T-cell (primary cell): ENCODE measurements at regions not wholly inside any gene's neighbourhood (a gene's known extent, or its start where the extent isn't known, plus 50 kb on each side); places are given as distances from the start of the nearest gene placed in this dataset.

Experiments
- ATAC-seq, 4 experiments: fragments of 200-7000 bp in 3 of 4; fragments of 150-1000 bp in 1 of 4; cut with Tn5 transposase; replicated peaks in 1 of 4; 1 replicate in 3 of 4; 2 replicates in 1 of 4; pipeline ENCODE4 v1.10.0; 2021; ENCODE audit warnings: moderate library complexity in 3 of 4, mild to moderate bottlenecking in 2 of 4, moderate number of reproducible peaks in 1 of 4
- CTCF ChIA-PET, 2 donors: fragments of 300-600 bp; sonication (Branson Sonifier 250); formaldehyde crosslinking; loops; one replicate each; lab custom pipeline; 2022; ENCODE audit warnings: antibody characterized with exemption in 2 of 2; lab: Charles Lee
- POLR2A ChIA-PET, 2 donors: fragments of 300-600 bp; sonication (Branson Sonifier 250); formaldehyde crosslinking; loops; one replicate each; lab custom pipeline; 2022; ENCODE audit warnings: antibody characterized with exemption in 2 of 2; lab: Charles Lee
- DNase-seq, 35 experiments: peaks; one replicate each; pipeline versions ENCODE4 v3.0.0 to v3.0.0-alpha.2; 2013 to 2023
- H3K27ac ChIP-seq: one replicate; pipeline ENCODE4 v1.5.1; 2013; ENCODE audit warnings: low read length
- H3K27me3 ChIP-seq, 2 experiments: replicated peaks in 1 of 2; 1 replicate in 1 of 2; 2 replicates in 1 of 2; pipeline versions ENCODE4 v1.6.1 to v1.7.0; 2013; ENCODE audit warnings: low read length in 1 of 2, mixed read lengths in 1 of 2; ENCODE audit not compliant: control insufficient read depth in 2 of 2, insufficient read depth in 2 of 2; ENCODE audit errors: extremely low read depth in 1 of 2
- H3K36me3 ChIP-seq, 2 donors: 1 replicate in 1 of 2; 2 replicates in 1 of 2; pipeline versions ENCODE4 v1.6.1 to v1.7.0; 2013; ENCODE audit warnings: low read length in 1 of 2; ENCODE audit not compliant: control insufficient read depth in 2 of 2, insufficient read depth in 1 of 2; ENCODE audit errors: extremely low read depth in 1 of 2
- H3K4me1 ChIP-seq, 2 experiments: 1 replicate in 1 of 2; 2 replicates in 1 of 2; pipeline versions ENCODE4 v1.6.1 to v1.7.0; 2013; ENCODE audit warnings: low read length in 2 of 2, mixed read lengths in 1 of 2; ENCODE audit not compliant: insufficient read depth in 2 of 2, control insufficient read depth in 1 of 2; ENCODE audit errors: extremely low read depth in 1 of 2
- H3K4me3 ChIP-seq, 2 donors: 1 replicate in 1 of 2; 2 replicates in 1 of 2; pipeline versions ENCODE4 v1.5.1 to v1.7.0; 2013; ENCODE audit warnings: mild to moderate bottlenecking in 2 of 2, low read length in 1 of 2, moderate library complexity in 1 of 2; ENCODE audit not compliant: control insufficient read depth in 1 of 2; ENCODE audit errors: extremely low read depth in 1 of 2
- H3K9me3 ChIP-seq: 2 replicates; pipeline ENCODE4 v1.7.0; 2013
- H3K27ac Mint-ChIP-seq, 2 donors: one replicate each; pipeline ENCODE4 v1.8.0; 2020 to 2021; ENCODE audit warnings: mild to moderate bottlenecking in 2 of 2, mixed read lengths in 2 of 2
- H3K27me3 Mint-ChIP-seq, 2 donors: one replicate each; pipeline ENCODE4 v1.8.0; 2021 to 2022; ENCODE audit warnings: mixed read lengths in 2 of 2
- H3K36me3 Mint-ChIP-seq: one replicate; pipeline ENCODE4 v1.8.0; 2021; ENCODE audit warnings: mixed read lengths
- H3K4me1 Mint-ChIP-seq, 3 donors: one replicate each; pipeline ENCODE4 v1.8.0; 2020 to 2022; ENCODE audit warnings: mixed read lengths in 3 of 3, mild to moderate bottlenecking in 1 of 3
- H3K4me3 Mint-ChIP-seq, 3 donors: one replicate each; pipeline ENCODE4 v1.8.0; 2020 to 2022; ENCODE audit warnings: mild to moderate bottlenecking in 3 of 3, mixed read lengths in 3 of 3, moderate library complexity in 3 of 3
- H3K9me3 Mint-ChIP-seq, 3 donors: one replicate each; pipeline ENCODE4 v1.8.0; 2020 to 2022; ENCODE audit warnings: mixed read lengths in 3 of 3
- WGBS: methylation state at CpG from one replicate; pipeline ENCODE4 v1.1.5; 2013; ENCODE audit warnings: missing lambda C conversion rate; ENCODE audit not compliant: insufficient coverage; 5-methylcytosine and 5-hydroxymethylcytosine counted together

DNA sequence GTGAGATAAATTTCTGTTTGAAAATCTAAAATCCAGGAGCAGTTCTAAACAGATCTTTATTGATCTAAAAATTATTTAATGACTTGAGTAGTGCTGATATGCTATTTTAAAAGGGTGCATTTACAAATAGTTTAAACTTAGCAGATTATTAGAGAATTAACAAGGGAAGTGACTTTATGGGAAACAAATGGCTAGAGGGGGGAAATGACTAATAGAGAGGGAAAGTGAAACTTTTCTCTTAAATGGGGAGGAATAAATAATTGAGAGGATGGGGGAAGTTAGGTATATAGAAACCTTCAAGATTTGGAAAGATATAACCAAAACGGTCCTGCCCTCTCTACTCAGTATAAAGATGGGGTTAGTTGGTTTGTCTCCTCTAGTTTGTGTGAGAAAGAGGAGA is 90.1 kb upstream of the ARMC3 start:
- ChIA-PET CTCF (no interaction called here), POLR2A (no interaction called here)
- WGBS = no CpG with 5 or more reads among the region's 1 CpG
- H3K27me3 ChIP-seq = no peaks in the 10 kb centered on the region
- no peaks in the 10 kb centered on the region for H3K4me1 ChIP-seq
- no peak for DNase-seq
- no peaks in the 10 kb centered on the region for H3K36me3 Mint-ChIP-seq
- no peak for ATAC-seq
- peaks cover 0 to 4% of the 10 kb centered on the region in 2 donors for H3K27me3 Mint-ChIP-seq
- no peak overlapping the region for H3K27ac Mint-ChIP-seq
- H3K36me3 ChIP-seq = no peaks in the 10 kb centered on the region
- H3K27ac ChIP-seq = no peak overlapping the region
- H3K4me1 Mint-ChIP-seq = peaks cover 0 to 3% (median 1%) of the 10 kb centered on the region in 3 donors
- no peaks in the 10 kb centered on the region for H3K9me3 Mint-ChIP-seq
- no peaks in the 10 kb centered on the region for H3K9me3 ChIP-seq
- H3K4me3 ChIP-seq = no peak overlapping the region
- H3K4me3 Mint-ChIP-seq = no peak overlapping the region

DNA sequence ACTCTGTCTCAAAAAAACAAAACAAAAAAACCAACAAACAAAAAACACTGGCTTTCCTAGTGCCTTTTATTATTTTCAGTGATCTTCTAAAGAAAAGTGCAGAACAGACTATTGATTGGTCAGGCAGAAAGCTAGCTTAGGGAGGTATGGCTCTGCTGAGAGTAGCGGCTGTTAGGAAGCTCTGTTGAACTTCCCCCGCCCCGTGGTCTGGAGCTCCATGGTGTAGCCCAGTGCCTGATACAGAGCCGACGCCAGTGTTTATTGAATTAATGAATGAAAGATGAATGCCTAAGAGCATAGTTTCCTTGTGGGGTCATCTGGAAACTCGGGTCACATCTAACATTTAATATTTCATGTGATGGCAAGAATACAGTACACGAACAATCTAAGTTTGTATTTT is 90.5 kb upstream of the ARMC3 start:
- POLR2A ChIA-PET = interaction anchor here in 1 of 2 donors (0.5 kb wide), 1 partner anchor 20 kb away, joined by 5 read pairs; no protein-coding TSS in a partner anchor
- WGBS = 97% methylated on average over 3 of the region's 7 CpGs
- peaks cover 0 to 3% (median 1%) of the 10 kb centered on the region in 3 donors for H3K4me1 Mint-ChIP-seq

DNA sequence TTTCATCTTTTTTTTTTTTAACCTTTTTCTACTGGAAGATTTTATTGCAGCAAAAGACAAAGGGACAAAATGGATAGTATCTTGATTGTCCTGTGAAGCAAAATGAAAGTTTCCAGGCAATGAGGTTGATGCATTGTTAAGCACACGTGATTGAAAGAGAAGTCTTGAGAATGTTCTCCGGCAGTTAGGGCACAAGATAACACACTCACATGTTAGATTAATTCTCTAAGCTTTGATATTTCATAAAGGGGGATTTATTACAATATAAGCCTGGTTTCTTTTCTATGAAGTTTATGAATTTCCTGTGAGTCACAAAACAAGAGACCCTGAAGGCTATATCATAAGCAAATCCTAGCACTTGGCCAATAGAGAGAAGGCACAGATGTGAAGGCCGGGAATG is 93.4 kb upstream of the ARMC3 start:
- Histone ChIP-seq H3K9me3 (no peaks in the 10 kb centered on the region), H3K36me3 (no peaks in the 10 kb centered on the region), H3K4me1 (no peaks in the 10 kb centered on the region), H3K27me3 (no peaks in the 10 kb centered on the region), H3K27ac (no peak overlapping the region), H3K4me3 (no peak overlapping the region)
- no CpG with 5 or more reads among the region's 3 CpGs for WGBS
- ATAC-seq = no peak
- no peaks in the 10 kb centered on the region for H3K9me3 Mint-ChIP-seq
- POLR2A ChIA-PET = no interaction called here
- no peak overlapping the region for H3K4me3 Mint-ChIP-seq
- H3K36me3 Mint-ChIP-seq = no peaks in the 10 kb centered on the region
- CTCF ChIA-PET = no interaction called here
- H3K4me1 Mint-ChIP-seq = peaks cover 0 to 3% (median 1%) of the 10 kb centered on the region in 3 donors
- no peak overlapping the region for H3K27ac Mint-ChIP-seq
- peaks cover 0 to 4% of the 10 kb centered on the region in 2 donors for H3K27me3 Mint-ChIP-seq
- DNase-seq = no peak

More for the DNA sequence above, 90.5 kb upstream of the ARMC3 start:
- Mint-ChIP-seq H3K27ac (no peak overlapping the region), H3K36me3 (no peaks in the 10 kb centered on the region), H3K27me3 (peaks cover 0 to 4% of the 10 kb centered on the region in 2 donors), H3K9me3 (no peaks in the 10 kb centered on the region), H3K4me3 (no peak overlapping the region)
- no peak overlapping the region for H3K27ac ChIP-seq
- no peaks in the 10 kb centered on the region for H3K4me1 ChIP-seq
- no peak overlapping the region for H3K4me3 ChIP-seq
- no peaks in the 10 kb centered on the region for H3K27me3 ChIP-seq
- no peaks in the 10 kb centered on the region for H3K36me3 ChIP-seq
- DNase-seq = no peak
- ATAC-seq = no peak
- H3K9me3 ChIP-seq = no peaks in the 10 kb centered on the region
- CTCF ChIA-PET = no interaction called here

DNA sequence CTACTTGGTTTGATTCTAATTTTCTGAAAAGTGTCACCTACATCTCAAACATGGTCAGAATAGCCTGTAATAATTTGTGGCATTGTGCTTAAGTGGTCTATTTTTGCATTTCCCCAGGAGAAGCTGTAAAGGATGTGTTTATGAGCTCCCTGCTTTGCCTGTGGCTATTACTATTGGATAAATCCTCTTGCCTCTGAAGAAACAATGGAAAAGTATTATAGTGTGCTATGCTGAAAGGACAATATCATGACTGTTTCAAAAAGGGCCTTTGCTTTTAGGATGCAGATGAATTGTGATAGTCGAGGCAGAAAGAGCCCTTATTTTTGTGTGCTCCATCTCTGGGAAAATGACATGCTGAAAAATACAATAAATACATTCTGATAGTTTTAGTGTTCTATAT is 94.1 kb upstream of the ARMC3 start:
- Mint-ChIP-seq H3K4me1 (peaks cover 0 to 3% (median 1%) of the 10 kb centered on the region in 3 donors), H3K4me3 (no peak overlapping the region), H3K27me3 (peaks cover 0 to 4% of the 10 kb centered on the region in 2 donors), H3K27ac (no peak overlapping the region), H3K9me3 (no peaks in the 10 kb centered on the region), H3K36me3 (no peaks in the 10 kb centered on the region)
- no peak overlapping the region for H3K4me3 ChIP-seq
- CTCF ChIA-PET = no interaction called here
- no peaks in the 10 kb centered on the region for H3K36me3 ChIP-seq
- H3K9me3 ChIP-seq = no peaks in the 10 kb centered on the region
- no peaks in the 10 kb centered on the region for H3K27me3 ChIP-seq
- WGBS = no CpG with 5 or more reads among the region's 1 CpG
- POLR2A ChIA-PET = no interaction called here
- no peak overlapping the region for H3K27ac ChIP-seq
- no peaks in the 10 kb centered on the region for H3K4me1 ChIP-seq
- DNase-seq (no peak), ATAC-seq (no peak)

DNA sequence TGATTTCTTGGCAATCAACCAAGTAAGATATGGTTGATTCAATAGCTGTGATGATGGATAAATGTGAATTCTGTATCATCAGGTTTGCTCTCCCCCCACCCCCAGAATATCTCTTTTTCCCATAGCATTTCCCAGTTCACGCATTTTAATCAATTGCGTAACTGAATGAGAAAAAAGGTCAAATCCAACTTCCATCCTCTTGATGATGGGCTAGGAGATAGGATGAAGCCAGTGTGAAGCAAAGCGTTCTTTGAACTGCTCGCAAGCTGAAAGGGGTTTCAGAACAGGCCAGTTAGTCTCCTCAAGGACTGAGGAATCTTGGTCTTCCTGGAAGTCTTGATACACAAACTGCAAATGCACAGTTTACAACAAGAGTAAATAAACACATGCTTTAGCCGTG is 94.5 kb upstream of the ARMC3 start:
- Mint-ChIP-seq H3K4me3 (no peak overlapping the region), H3K27ac (no peak overlapping the region), H3K4me1 (peaks cover 0 to 3% (median 1%) of the 10 kb centered on the region in 3 donors), H3K9me3 (no peaks in the 10 kb centered on the region), H3K36me3 (no peaks in the 10 kb centered on the region), H3K27me3 (peaks cover 0 to 4% of the 10 kb centered on the region in 2 donors)
- Histone ChIP-seq H3K9me3 (no peaks in the 10 kb centered on the region), H3K4me3 (no peak overlapping the region), H3K27me3 (no peaks in the 10 kb centered on the region), H3K27ac (no peak overlapping the region), H3K36me3 (no peaks in the 10 kb centered on the region), H3K4me1 (no peaks in the 10 kb centered on the region)
- WGBS = 100% methylated on average over 2 of the region's 5 CpGs
- no peak for ATAC-seq
- POLR2A ChIA-PET = no interaction called here
- CTCF ChIA-PET = no interaction called here
- DNase-seq = no peak

DNA sequence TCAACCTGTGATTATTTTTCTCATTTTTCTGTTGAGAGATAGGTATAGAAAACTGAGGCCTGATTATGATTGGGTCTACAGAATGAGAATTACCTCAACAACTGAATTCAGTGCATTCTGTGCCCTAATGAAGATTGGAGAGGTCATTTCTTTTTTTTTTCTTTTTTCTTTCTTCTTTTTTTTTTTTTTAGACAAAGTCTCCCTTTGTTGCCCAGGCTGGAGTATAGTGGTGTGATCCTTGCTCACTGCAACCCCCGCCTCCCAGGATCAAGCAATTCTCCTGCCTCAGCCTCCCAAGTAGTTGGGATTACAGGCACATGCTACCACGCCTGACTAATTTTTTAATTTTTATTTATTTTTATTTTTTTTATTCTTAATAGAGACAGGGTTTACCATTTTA is 95.0 kb upstream of the ARMC3 start:
- H3K9me3 ChIP-seq = no peaks in the 10 kb centered on the region
- DNase-seq (no peak), ATAC-seq (no peak)
- H3K27ac ChIP-seq = no peak overlapping the region
- no peaks in the 10 kb centered on the region for H3K36me3 ChIP-seq
- no CpG with 5 or more reads among the region's 2 CpGs for WGBS
- Mint-ChIP-seq H3K4me3 (no peak overlapping the region), H3K4me1 (peaks cover 0 to 2% (median under 1%) of the 10 kb centered on the region in 3 donors), H3K36me3 (no peaks in the 10 kb centered on the region), H3K9me3 (no peaks in the 10 kb centered on the region), H3K27ac (no peak overlapping the region), H3K27me3 (peaks cover 0 to 4% of the 10 kb centered on the region in 2 donors)
- ChIA-PET CTCF (no interaction called here), POLR2A (no interaction called here)
- no peak overlapping the region for H3K4me3 ChIP-seq
- no peaks in the 10 kb centered on the region for H3K4me1 ChIP-seq
- no peaks in the 10 kb centered on the region for H3K27me3 ChIP-seq

DNA sequence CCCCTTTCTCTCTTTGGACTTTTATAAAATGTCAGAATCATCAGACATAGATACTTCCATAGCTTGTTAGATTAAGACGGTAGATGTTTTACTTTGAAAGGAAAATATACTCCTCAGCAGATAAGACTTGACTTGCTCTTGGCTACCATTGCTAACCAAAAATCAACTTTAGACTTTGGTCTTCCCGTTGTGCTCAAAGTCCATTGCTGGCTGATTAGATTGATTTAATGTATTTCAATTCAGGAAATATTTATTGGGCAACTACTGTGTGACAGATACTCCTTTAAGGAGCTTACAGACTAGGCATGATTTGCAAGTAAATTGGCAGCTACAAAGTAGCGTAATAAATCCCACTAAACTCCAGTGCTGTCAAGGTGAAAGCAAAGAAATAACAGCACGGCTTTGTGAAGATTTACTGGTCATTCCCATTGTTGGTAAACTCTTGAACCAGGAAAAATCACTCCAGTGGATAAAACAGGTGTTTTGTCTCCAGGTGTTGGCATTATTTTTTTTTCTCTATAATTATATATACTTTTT is 95.7 kb upstream of the ARMC3 start:
- Mint-ChIP-seq H3K4me3 (no peak overlapping the region), H3K27me3 (peaks cover 0 to 4% of the 10 kb centered on the region in 2 donors), H3K36me3 (no peaks in the 10 kb centered on the region), H3K9me3 (no peaks in the 10 kb centered on the region), H3K4me1 (no peaks in the 10 kb centered on the region), H3K27ac (no peak overlapping the region)
- CTCF ChIA-PET = no interaction called here
- POLR2A ChIA-PET = interaction anchor here in 1 of 2 donors (0.6 kb wide), 1 partner anchor 578 kb away, joined by 3 read pairs; no protein-coding TSS in a partner anchor
- DNase-seq (no peak), ATAC-seq (no peak)
- H3K4me1 ChIP-seq = no peaks in the 10 kb centered on the region
- H3K4me3 ChIP-seq = no peak overlapping the region
- H3K9me3 ChIP-seq = no peaks in the 10 kb centered on the region
- H3K36me3 ChIP-seq = no peaks in the 10 kb centered on the region
- H3K27ac ChIP-seq = no peak overlapping the region
- WGBS = no CpG with 5 or more reads among the region's 4 CpGs
- no peaks in the 10 kb centered on the region for H3K27me3 ChIP-seq
